NT2/D1 (cell line): ENCODE measurements at regions not wholly inside any gene's neighbourhood (a gene's known extent, or its start where the extent isn't known, plus 50 kb on each side); places are given as distances from the start of the nearest gene placed in this dataset.

Experiments used
- YY1 ChIP-seq: IDR thresholded peaks from 2 replicates; pipeline ENCODE4 v1.6.1; 2011; ENCODE audit not compliant: insufficient read length, insufficient read depth
- ZNF274 ChIP-seq: IDR thresholded peaks from 2 replicates; pipeline ENCODE4 v1.6.1; 2011; ENCODE audit warnings: mild to moderate bottlenecking, low read depth, low read length

DNA sequence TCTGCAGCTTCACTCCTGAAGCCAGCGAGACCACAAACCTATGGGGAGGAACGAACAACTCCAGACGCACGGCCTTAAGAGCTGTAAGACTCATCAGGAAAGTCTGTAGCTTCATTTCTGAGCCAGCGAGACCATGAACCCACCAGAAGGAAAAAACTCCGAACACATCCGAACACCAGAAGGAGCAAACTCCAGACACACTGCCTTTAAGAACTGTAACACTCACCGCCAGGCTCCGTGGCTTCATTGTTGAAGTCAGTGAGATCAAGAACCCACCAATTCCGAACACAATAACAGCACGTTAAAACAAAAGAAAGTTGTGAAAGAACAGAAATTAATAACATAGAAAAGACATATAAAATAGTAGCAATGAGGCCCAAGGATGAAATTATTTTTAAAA lies 300.5 kb upstream of the MDFIC2 start:
- TF ChIP-seq YY1 (no peak), ZNF274 (no peak)
